ENCODE measurements at regions not wholly inside any gene's neighbourhood (a gene's known extent, or its start where the extent isn't known, plus 50 kb on each side); places are given as distances from the start of the nearest gene placed in this dataset.

DNA sequence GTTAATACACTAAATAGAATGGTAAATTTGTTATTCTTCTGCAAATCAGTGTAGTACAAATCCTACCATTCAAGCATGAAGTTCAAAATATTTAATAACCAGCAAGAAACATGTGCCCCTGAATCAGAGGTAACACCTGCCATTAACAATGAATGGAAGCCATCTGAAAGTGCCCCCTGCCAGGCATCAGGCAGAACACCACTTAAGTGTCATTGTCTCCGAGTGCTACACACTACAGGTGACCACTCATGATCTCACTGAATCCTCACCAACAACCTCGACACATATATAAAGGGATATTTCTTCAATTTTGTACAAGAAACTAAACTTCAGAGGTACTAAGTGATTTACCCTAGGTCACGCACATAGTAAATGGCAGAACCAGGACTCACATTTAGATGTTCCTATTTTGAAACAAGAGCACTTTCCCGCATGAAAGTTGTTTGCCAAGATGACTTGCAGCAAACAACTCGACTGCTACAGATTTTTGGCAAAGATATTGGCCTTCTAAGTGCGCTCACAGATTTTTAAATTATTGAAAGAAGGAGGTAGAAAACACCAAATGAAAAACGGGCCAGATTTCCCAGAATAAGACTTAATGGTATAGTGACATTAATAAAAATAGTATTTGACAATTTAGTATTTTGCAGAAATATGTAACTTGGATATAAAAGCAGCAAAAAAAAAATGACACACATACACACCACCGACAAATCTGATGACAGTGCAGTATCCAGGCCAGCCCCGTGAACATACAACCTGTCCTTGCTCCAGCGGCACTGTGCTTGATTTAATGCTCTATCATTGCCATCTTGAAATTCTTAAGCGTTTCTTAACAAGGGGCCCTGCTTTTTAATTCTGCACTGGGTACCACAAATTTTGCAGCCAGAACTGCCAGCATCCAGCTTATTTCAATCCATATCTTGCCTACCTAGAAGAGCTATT is 274.5 kb downstream of the ALDH8A1 start:
- TF ChIP-seq, protein P1, sequence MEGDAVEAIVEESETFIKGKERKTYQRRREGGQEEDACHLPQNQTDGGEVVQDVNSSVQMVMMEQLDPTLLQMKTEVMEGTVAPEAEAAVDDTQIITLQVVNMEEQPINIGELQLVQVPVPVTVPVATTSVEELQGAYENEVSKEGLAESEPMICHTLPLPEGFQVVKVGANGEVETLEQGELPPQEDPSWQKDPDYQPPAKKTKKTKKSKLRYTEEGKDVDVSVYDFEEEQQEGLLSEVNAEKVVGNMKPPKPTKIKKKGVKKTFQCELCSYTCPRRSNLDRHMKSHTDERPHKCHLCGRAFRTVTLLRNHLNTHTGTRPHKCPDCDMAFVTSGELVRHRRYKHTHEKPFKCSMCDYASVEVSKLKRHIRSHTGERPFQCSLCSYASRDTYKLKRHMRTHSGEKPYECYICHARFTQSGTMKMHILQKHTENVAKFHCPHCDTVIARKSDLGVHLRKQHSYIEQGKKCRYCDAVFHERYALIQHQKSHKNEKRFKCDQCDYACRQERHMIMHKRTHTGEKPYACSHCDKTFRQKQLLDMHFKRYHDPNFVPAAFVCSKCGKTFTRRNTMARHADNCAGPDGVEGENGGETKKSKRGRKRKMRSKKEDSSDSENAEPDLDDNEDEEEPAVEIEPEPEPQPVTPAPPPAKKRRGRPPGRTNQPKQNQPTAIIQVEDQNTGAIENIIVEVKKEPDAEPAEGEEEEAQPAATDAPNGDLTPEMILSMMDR (conservative IDR thresholded peaks at IDR 0.05 in 1 of 2, IDR thresholded peaks at IDR 0.05 in 1 of 2; ENCODE audit: low read depth in 1 of 2, low read length in 2 of 2), result no peak
- no peak for TF ChIP-seq EZH2 (IDR thresholded peaks at IDR 0.05; ENCODE audit: low read length, missing control alignments)
